Keratinocyte (primary cell): ENCODE measurements at regions not wholly inside any gene's neighbourhood (a gene's known extent, or its start where the extent isn't known, plus 50 kb on each side); places are given as distances from the start of the nearest gene placed in this dataset.

Experiments used
- DNase-seq: peaks from one replicate; pipeline ENCODE4 v3.0.0-alpha.2; 2011; ENCODE audit warnings: low read depth, missing footprints, low spot score
- FAIRE-seq: peaks from 2 replicates; lab custom pipeline; 2011; peaks lifted over from hg19 to GRCh38; lab: Jason Lieb, UNC
- H2AFZ ChIP-seq: 2 replicates; pipeline ENCODE4 v1.6.0; 2012; ENCODE audit warnings: low read length, control low read depth, inconsistent platforms; ENCODE audit not compliant: control insufficient read depth
- H3K27ac ChIP-seq: 2 replicates; pipeline ENCODE4 v1.5.1; 2011; ENCODE audit warnings: low read length; ENCODE audit not compliant: control insufficient read depth, insufficient read depth
- H3K27me3 ChIP-seq: 3 replicates; pipeline ENCODE4 v1.6.0; 2011; ENCODE audit warnings: low read length; ENCODE audit not compliant: control insufficient read depth, insufficient read depth; ENCODE audit errors: extremely low read depth
- H3K36me3 ChIP-seq, 2 experiments: 2 replicates in 1 of 2; 3 replicates in 1 of 2; pipeline ENCODE4 v1.5.1; 2011; ENCODE audit warnings: low read length in 2 of 2, mild to moderate bottlenecking in 1 of 2; ENCODE audit not compliant: control insufficient read depth in 2 of 2, insufficient read depth in 2 of 2; ENCODE audit errors: extremely low read depth in 1 of 2
- H3K4me1 ChIP-seq: 3 replicates; pipeline ENCODE4 v1.5.1; 2011; ENCODE audit warnings: low read length; ENCODE audit not compliant: control insufficient read depth, insufficient read depth; ENCODE audit errors: extremely low read depth
- H3K4me2 ChIP-seq: 3 replicates; pipeline ENCODE4 v1.6.0; 2011; ENCODE audit warnings: low read depth, low read length; ENCODE audit not compliant: control insufficient read depth, insufficient read depth; ENCODE audit errors: extremely low read depth
- H3K4me3 ChIP-seq, 3 experiments: fragments of 200-600 bp in 1 of 3; sonication (generic) in 1 of 3; 2 replicates in 2 of 3; 3 replicates in 1 of 3; pipeline ENCODE4 v1.5.1; 2011 to 2016; ENCODE audit warnings: low read length in 3 of 3, mild to moderate bottlenecking in 3 of 3, control low read depth in 2 of 3, inconsistent platforms in 1 of 3, low read depth in 1 of 3, mixed read lengths in 1 of 3, mixed run types in 1 of 3, moderate library complexity in 1 of 3; ENCODE audit not compliant: control insufficient read depth in 2 of 3, insufficient read depth in 2 of 3; ENCODE audit errors: extremely low read depth in 1 of 3
- H3K79me2 ChIP-seq: 2 replicates; pipeline ENCODE4 v1.6.0; 2012; ENCODE audit warnings: low read length; ENCODE audit not compliant: control insufficient read depth, insufficient read depth
- H3K9ac ChIP-seq: 3 replicates; pipeline ENCODE4 v1.6.0; 2011; ENCODE audit warnings: low read length; ENCODE audit not compliant: control insufficient read depth, insufficient read depth; ENCODE audit errors: extremely low read depth
- H3K9me1 ChIP-seq: 3 replicates; pipeline ENCODE4 v1.6.0; 2011; ENCODE audit warnings: low read length; ENCODE audit not compliant: control insufficient read depth, insufficient read depth; ENCODE audit errors: extremely low read depth
- H3K9me3 ChIP-seq: 2 replicates; pipeline ENCODE4 v1.5.1; 2012; ENCODE audit warnings: low read depth, low read length; ENCODE audit not compliant: control insufficient read depth
- H4K20me1 ChIP-seq: 3 replicates; pipeline ENCODE4 v1.6.0; 2011; ENCODE audit warnings: low read length; ENCODE audit not compliant: control insufficient read depth, insufficient read depth; ENCODE audit errors: extremely low read depth
- CTCF ChIP-seq, 3 experiments: IDR thresholded peaks in 1 of 3; conservative IDR thresholded peaks in 1 of 3; optimal IDR thresholded peaks in 1 of 3; 2 replicates in 2 of 3; 3 replicates in 1 of 3; pipeline versions ENCODE3 to v1.5.1; 2011; ENCODE audit warnings: low read length in 3 of 3, mild to moderate bottlenecking in 3 of 3, moderate library complexity in 2 of 3, control low read depth in 1 of 3, inconsistent platforms in 1 of 3; ENCODE audit not compliant: insufficient read depth in 2 of 3; ENCODE audit errors: extremely low read depth in 1 of 3
- EZH2 ChIP-seq: IDR thresholded peaks from one replicate; pipeline ENCODE4 v1.6.1; 2012; ENCODE audit warnings: inconsistent platforms, mild to moderate bottlenecking, low read length, moderate library complexity
- dilution Hi-C: fragments of 300-500 bp; cut with MboI; formaldehyde crosslinking; loops from one replicate; pipeline ENCODE4 v1.7.0; 2020; ENCODE audit warnings: low sequenced_read_pairs; ENCODE audit not compliant: extremely low pct_ligation_motif_present

- Histone ChIP-seq H3K4me2 (no peak overlapping the region), H3K4me3 (no peak overlapping the region), H3K9me1 (no peaks in the 10 kb centered on the region), H3K9me3 (no peaks in the 10 kb centered on the region), H3K27me3 (no peaks in the 10 kb centered on the region), H4K20me1 (no peaks in the 10 kb centered on the region), H3K4me1 (no peaks in the 10 kb centered on the region), H3K9ac (no peak overlapping the region), H3K27ac (no peak overlapping the region), H2AFZ (no peak overlapping the region), H3K79me2 (no peaks in the 10 kb centered on the region), H3K36me3 (no peaks in the 10 kb centered on the region)
- FAIRE-seq (no peak), DNase-seq (no peak)
- no peak for TF ChIP-seq EZH2
- no peak for TF ChIP-seq CTCF (optimal IDR thresholded peaks at IDR 0.05 in 1 of 3, IDR thresholded peaks at IDR 0.05 in 1 of 3, conservative IDR thresholded peaks at IDR 0.05 in 1 of 3; ENCODE audit: extremely low read depth in 1 of 3, insufficient read depth in 2 of 3, low read length in 3 of 3)
- dilution Hi-C loops = no loop called here
Measured at GRCh38 chr13:84470528-84470927, 588.3 kb upstream of the SLITRK1 start.

GRCh38 chr13:84466461-84466860 is 584.2 kb upstream of the SLITRK1 start:
- H3K4me1 ChIP-seq = no peaks in the 10 kb centered on the region
- H3K4me3 ChIP-seq = no peak overlapping the region
- no peak overlapping the region for H3K27ac ChIP-seq
- no peaks in the 10 kb centered on the region for H3K27me3 ChIP-seq
- H3K4me2 ChIP-seq = no peak overlapping the region
- dilution Hi-C loops = no loop called here
- H3K9me3 ChIP-seq = no peaks in the 10 kb centered on the region
- TF ChIP-seq CTCF (optimal IDR thresholded peaks at IDR 0.05 in 1 of 3, IDR thresholded peaks at IDR 0.05 in 1 of 3, conservative IDR thresholded peaks at IDR 0.05 in 1 of 3; ENCODE audit: extremely low read depth in 1 of 3, insufficient read depth in 2 of 3, low read length in 3 of 3) (no peak), EZH2 (no peak)
- no peak overlapping the region for H2AFZ ChIP-seq
- H3K9ac ChIP-seq = no peak overlapping the region
- no peak for FAIRE-seq
- H3K36me3 ChIP-seq = no peaks in the 10 kb centered on the region
- H3K79me2 ChIP-seq = no peaks in the 10 kb centered on the region
- H3K9me1 ChIP-seq = no peaks in the 10 kb centered on the region
- DNase-seq = no peak
- no peaks in the 10 kb centered on the region for H4K20me1 ChIP-seq
